DMS114 treated with DMSO at 0.1 percent for 48 hours (cell line): ENCODE measurements at regions not wholly inside any gene's neighbourhood (a gene's known extent, or its start where the extent isn't known, plus 50 kb on each side); places are given as distances from the start of the nearest gene placed in this dataset.

ENCODE experiments used
- DNase-seq: peaks from one replicate; lab custom pipeline; 2025; ENCODE audit not compliant: unreplicated experiment; lab: John Stamatoyannopoulos, UW

GRCh38 chr2:236743039-236743920 is 173.7 kb downstream of the ACKR3 start:
- no peak for DNase-seq

- no peak for DNase-seq
These were observed 174.3 kb downstream of the ACKR3 start for GRCh38 chr2:236743921-236744280.

- no peak for DNase-seq
These were observed 174.7 kb downstream of the ACKR3 start for GRCh38 chr2:236744281-236744705.

GRCh38 chr2:236744716-236745115 is 175.1 kb downstream of the ACKR3 start:
- DNase-seq: no peak

GRCh38 chr2:236745420-236746210 is 176.0 kb downstream of the ACKR3 start:
- DNase-seq: no peak

GRCh38 chr2:236746833-236747232 is 177.2 kb downstream of the ACKR3 start:
- no peak for DNase-seq

- no peak for DNase-seq
These were observed 177.8 kb downstream of the ACKR3 start for GRCh38 chr2:236747426-236747825.

GRCh38 chr2:236747925-236748324 is 178.3 kb downstream of the ACKR3 start:
- DNase-seq: no peak

- DNase-seq: no peak
These were observed 178.8 kb downstream of the ACKR3 start for GRCh38 chr2:236748385-236748784.

GRCh38 chr2:236748801-236749200 is 179.2 kb downstream of the ACKR3 start:
- no peak for DNase-seq

- DNase-seq: no peak
These were observed 179.7 kb downstream of the ACKR3 start for GRCh38 chr2:236749346-236749745.

- DNase-seq: no peak
These were observed 182.5 kb downstream of the ACKR3 start for GRCh38 chr2:236752096-236752495.

GRCh38 chr2:236753606-236754270 is 184.1 kb downstream of the ACKR3 start:
- no peak for DNase-seq

- DNase-seq: no peak
These were observed 184.8 kb downstream of the ACKR3 start for GRCh38 chr2:236754271-236754944.

GRCh38 chr2:236755278-236755840 is 185.7 kb downstream of the ACKR3 start:
- no peak for DNase-seq

- DNase-seq: no peak
These were observed 188.8 kb downstream of the ACKR3 start for GRCh38 chr2:236758406-236758805.

- DNase-seq: no peak
These were observed 190.6 kb downstream of the ACKR3 start for GRCh38 chr2:236760246-236760645.

GRCh38 chr2:236761358-236761757 is 191.7 kb downstream of the ACKR3 start:
- no peak for DNase-seq

GRCh38 chr2:236762628-236763027 is 193.0 kb downstream of the ACKR3 start:
- DNase-seq: no peak

- no peak for DNase-seq
These were observed 194.2 kb downstream of the ACKR3 start for GRCh38 chr2:236763857-236764256.

- DNase-seq: no peak
These were observed 195.1 kb downstream of the ACKR3 start for GRCh38 chr2:236764716-236765115.
